WTC11 (cell line): ENCODE measurements at regions not wholly inside any gene's neighbourhood (a gene's known extent, or its start where the extent isn't known, plus 50 kb on each side); places are given as distances from the start of the nearest gene placed in this dataset.

Source experiments
- CBFB ChIP-seq: sonication (generic); formaldehyde crosslinking; IDR thresholded peaks from 2 replicates; pipeline ENCODE4 v1.8.1; 2022; ENCODE audit warnings: mild to moderate bottlenecking, low read depth, missing genetic modification reagents
- CREB1 ChIP-seq: sonication (generic); formaldehyde crosslinking; IDR thresholded peaks from 2 replicates; pipeline ENCODE4 v1.8.0; 2023; ENCODE audit warnings: mild to moderate bottlenecking, missing genetic modification reagents
- CTCF ChIP-seq: fragments of 200-600 bp; IDR thresholded peaks from 2 replicates; pipeline ENCODE4 v1.8.0; 2022; ENCODE audit warnings: antibody characterized with exemption
- E2F4 ChIP-seq: sonication (generic); formaldehyde crosslinking; IDR thresholded peaks from 2 replicates; pipeline ENCODE4 v1.8.1; 2022; ENCODE audit warnings: low read depth, mild to moderate bottlenecking, moderate library complexity, missing genetic modification reagents, borderline replicate concordance
- IRF2 ChIP-seq: sonication (generic); formaldehyde crosslinking; IDR thresholded peaks from 2 replicates; pipeline ENCODE4 v1.8.0; 2022; ENCODE audit warnings: low read depth, missing genetic modification reagents, borderline replicate concordance
- KAT7 ChIP-seq: sonication (generic); formaldehyde crosslinking; IDR thresholded peaks from 2 replicates; pipeline ENCODE4 v1.8.1; 2023; ENCODE audit warnings: missing genetic modification reagents, mild to moderate bottlenecking, borderline replicate concordance
- NFYB ChIP-seq: sonication (generic); formaldehyde crosslinking; conservative IDR thresholded peaks from 2 replicates; pipeline ENCODE4 v1.8.0; 2022; ENCODE audit warnings: low read depth, missing genetic modification reagents
- SP1 ChIP-seq: sonication (generic); formaldehyde crosslinking; conservative IDR thresholded peaks from 2 replicates; pipeline ENCODE4 v1.8.1; 2022; ENCODE audit warnings: missing genetic modification reagents
- ZBTB21 ChIP-seq: sonication (generic); formaldehyde crosslinking; IDR thresholded peaks from 2 replicates; pipeline ENCODE4 v1.8.1; 2023; ENCODE audit warnings: mild to moderate bottlenecking, missing genetic modification reagents, borderline replicate concordance
- ZNF263 ChIP-seq: sonication (generic); formaldehyde crosslinking; IDR thresholded peaks from 2 replicates; pipeline ENCODE4 v1.8.1; 2022; ENCODE audit warnings: low read depth, mild to moderate bottlenecking, moderate library complexity, missing genetic modification reagents
- ZNF416 ChIP-seq: fragments of 250-450 bp; sonication (Bioruptor Pico); IDR thresholded peaks from 2 replicates; pipeline ENCODE4 v1.9.0; 2021; ENCODE audit warnings: mild to moderate bottlenecking, inconsistent platforms

GRCh38 chr3:145022447-145022846, 1050.8 kb downstream of the DIPK2A start:
- TF ChIP-seq CTCF: no peak
- no peak for TF ChIP-seq ZBTB21 (CRISPR knock-in tag)
- no peak for TF ChIP-seq NFYB (CRISPR knock-in tag)
- no peak for TF ChIP-seq CBFB (CRISPR knock-in tag)
- TF ChIP-seq ZNF263: no peak
- TF ChIP-seq SP1 (CRISPR knock-in tag): no peak
- no peak for TF ChIP-seq ZNF416 (CRISPR knock-in tag)
- no peak for TF ChIP-seq CREB1 (CRISPR knock-in tag)
- no peak for TF ChIP-seq E2F4 (CRISPR knock-in tag)
- TF ChIP-seq KAT7: no peak
- no peak for TF ChIP-seq IRF2 (CRISPR knock-in tag)
